SW480 (cell line): ENCODE measurements at regions not wholly inside any gene's neighbourhood (a gene's known extent, or its start where the extent isn't known, plus 50 kb on each side); places are given as distances from the start of the nearest gene placed in this dataset.
A peak's percentile ranks its signal among the peaks of the same experiment; 100 is the strongest.

Experiments used
- DNase-seq: peaks from one replicate; pipeline ENCODE4 v3.0.0-alpha.2; 2016; ENCODE audit warnings: low spot score

DNA sequence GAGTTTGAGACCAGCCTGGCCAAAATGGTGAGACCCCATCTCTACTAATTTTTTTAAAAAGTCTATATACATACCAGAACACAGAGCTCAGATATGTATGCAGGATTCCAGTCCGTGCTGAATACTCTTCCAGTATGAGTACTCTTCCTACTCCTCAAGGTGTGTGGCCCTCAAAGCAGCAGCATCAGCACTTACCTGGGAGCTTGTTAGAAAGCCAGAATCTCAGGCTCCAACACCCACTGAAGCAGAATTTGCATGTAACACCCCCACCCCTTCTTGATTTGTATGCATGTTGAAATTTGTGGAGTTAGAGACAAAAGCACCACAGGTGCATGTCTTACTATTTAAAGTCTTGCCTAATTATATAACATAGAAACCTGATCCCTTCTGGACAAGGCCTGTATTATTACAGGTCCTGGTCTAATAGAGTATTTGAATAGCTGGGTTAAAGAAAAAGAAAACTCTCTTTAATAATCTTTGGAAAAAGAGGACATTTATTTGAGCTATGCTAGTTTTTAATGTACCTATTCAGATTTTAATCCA, 50.3 kb upstream of the NFE2L2 start:
- DNase-seq, result no peak

DNA sequence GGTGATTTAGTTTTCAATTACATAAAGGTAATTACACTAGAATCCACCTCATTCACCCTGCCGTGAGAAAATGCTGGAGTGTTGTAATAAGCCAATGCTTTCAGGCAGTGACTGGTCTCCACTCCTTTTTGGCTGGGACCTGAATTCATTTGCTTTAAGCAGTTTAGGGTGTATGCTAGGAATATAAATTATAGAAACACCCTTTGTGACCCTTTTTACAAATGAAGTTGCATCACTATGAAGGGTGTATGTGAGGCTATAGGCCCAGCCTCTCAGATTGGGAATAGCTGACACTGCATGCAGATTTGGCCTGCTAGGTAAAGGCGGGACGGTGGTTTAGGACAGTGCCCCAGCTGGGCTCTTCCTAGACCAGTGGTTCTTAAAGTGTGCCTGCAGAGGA, 50.8 kb upstream of the NFE2L2 start:
- no peak for DNase-seq

DNA sequence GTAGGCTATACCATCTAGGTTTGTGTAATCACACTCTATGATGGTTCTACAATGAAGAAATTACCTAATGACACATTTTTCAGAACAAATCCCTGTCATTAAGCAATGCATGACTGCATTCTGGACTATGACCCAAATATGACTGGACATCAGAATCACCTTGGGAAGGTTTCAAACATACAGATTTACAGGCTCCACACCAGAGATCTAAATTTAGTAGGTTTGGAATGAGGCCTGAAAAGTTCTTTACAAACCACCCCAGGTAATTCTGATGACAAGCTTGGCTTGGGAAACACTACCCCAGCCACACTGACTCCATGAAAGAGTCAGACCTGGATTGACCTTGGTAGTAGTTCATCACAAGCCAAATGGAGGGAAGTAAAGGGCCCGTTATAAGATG, 52.2 kb upstream of the NFE2L2 start:
- no peak for DNase-seq

- DNase-seq, result no peak
These were observed 52.9 kb upstream of the NFE2L2 start for GRCh38 chr2:177317443-177317842.

GRCh38 chr2:177317857-177318256, 53.3 kb upstream of the NFE2L2 start:
- no peak for DNase-seq

GRCh38 chr2:177318613-177319012, 54.1 kb upstream of the NFE2L2 start:
- DNase-seq, result no peak

DNA sequence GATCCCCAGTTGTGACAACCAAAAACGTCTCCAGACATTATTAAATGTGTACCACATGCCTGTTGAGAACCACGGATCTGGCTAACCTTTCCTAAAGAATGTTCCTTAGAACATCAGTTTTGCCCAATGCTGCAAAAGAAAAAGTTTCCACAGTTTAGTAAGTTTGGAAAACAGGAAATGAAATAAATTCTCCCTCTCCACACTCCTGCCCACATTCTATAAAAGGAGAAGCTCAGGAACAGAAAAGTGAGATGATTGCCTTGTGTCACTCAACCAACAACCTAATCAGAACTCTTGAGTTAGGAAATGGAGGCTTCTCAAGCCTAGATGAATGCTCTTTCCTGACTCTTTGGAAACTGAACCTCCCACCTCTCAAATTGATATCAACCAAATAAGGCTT, 56.1 kb upstream of the NFE2L2 start:
- no peak for DNase-seq

- DNase-seq, result no peak
These were observed 58.3 kb upstream of the NFE2L2 start for GRCh38 chr2:177322801-177323261.

DNA sequence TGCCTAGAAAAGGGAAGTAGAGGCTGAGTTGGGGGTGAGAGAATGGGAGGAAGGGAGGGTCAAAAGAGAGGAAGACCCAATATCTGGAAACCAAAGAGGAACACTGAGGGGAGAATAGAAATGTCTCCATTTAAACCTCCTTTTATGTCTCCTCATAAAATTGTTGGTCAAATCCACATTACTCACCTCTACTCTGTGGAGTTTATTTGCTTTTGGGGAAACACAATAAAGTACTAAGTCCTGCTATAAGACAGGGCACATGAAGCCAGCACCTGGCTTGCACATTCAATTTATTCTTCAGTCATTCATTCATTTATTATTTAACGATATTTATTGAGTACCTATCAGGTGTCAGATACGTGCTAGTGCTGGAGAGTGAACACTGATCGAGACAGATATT, 60.3 kb upstream of the NFE2L2 start:
- DNase-seq, result no peak

GRCh38 chr2:177325554-177325953, 61.0 kb upstream of the NFE2L2 start:
- no peak for DNase-seq

- no peak for DNase-seq
These were observed 61.5 kb upstream of the NFE2L2 start for GRCh38 chr2:177326005-177326404.

DNA sequence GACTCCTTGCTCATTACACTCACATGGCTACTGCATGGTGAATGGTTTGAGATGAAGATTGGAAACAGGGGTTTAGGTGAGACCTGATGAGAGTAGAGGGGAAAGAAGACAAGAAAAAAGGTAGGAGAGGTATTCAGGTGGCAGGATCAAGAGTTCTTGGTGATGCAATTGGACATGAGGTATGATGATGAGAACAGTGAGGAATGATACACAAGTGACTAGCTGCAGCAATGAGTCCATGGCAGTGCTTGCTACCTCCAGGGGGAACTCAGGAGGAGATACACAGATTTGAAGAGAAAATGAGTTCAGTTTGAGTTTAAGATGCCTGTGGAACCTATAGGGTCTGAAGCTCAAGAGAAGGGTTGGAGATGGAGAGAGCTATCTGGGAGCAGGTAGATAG, 62.1 kb upstream of the NFE2L2 start:
- DNase-seq, result no peak

GRCh38 chr2:177327009-177327408, 62.5 kb upstream of the NFE2L2 start:
- no peak for DNase-seq

- no peak for DNase-seq
These were observed 63.5 kb upstream of the NFE2L2 start for GRCh38 chr2:177328056-177328455.

GRCh38 chr2:177329064-177329463, 63.5 kb upstream of the AGPS start:
- DNase-seq, result no peak

GRCh38 chr2:177331466-177331997, 61.0 kb upstream of the AGPS start:
- DNase-seq, result no peak

DNA sequence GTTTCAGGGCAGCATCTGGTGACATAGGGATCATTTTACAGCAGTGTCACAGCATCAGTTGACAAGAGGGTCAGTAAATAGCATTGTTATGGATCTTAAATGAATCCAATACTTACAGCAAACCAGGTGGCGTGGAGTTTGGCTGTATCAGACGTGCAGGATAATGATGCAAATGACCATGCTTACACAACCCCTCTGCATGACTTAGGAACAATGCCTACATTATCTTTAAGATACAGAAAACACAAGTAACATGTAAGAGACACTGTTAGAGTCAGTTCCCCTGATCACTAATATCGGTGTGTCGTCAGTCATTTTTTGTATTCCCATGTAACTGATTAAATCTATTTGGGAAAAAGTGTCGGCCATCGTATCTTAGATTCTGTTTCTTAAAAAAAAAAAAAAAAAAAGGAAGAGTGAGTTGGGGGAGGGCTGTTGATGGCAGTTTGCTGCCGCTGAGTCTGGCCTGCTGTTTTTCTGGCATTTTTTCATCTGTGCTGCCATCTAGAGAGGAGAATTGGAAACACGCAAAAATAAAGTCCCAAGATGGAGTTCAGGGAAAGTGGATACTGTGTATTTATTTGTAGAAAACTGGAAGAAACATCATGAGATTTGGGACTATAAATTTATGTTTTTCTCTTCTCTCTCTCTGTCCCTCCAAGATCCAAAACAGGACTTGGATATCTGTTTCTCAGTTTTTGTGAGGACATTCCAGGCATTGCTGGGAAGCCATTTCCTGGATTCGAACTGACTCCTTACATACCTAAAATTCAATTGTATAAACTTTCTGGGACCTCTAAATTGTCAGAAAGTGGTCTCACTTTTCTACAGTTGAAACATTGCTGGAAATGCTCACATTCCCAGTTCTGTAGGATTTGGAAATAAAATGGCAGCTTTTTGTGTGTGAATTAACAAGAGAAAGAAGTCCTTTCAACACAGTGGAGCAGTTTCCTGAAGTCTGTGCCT, 60.3 kb upstream of the AGPS start:
- DNase-seq, result peak; percentile 63

DNA sequence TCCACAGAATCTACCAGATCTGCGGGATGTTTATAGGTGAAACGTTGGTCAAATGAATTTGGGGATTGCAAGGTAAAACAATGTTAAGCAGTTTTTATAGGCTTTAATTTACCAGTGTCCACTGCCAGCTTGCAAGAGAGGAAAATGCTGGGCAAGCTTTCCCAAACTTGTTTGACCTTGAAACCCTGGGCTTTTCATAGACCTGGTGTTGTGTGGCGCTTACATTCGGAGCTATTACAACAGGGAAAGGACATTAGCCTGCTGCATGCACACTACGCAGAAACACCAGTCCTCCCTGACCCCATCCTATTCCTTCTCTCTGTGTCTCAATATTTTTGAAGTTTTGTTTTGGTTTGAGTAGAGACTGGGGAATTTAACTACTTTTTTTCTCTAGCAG, 59.6 kb upstream of the AGPS start:
- no peak for DNase-seq

- DNase-seq, result peak; percentile 74
These were observed 57.5 kb upstream of the AGPS start for GRCh38 chr2:177334940-177335543.

- DNase-seq, result no peak
These were observed 56.6 kb upstream of the AGPS start for GRCh38 chr2:177335917-177336450.

DNA sequence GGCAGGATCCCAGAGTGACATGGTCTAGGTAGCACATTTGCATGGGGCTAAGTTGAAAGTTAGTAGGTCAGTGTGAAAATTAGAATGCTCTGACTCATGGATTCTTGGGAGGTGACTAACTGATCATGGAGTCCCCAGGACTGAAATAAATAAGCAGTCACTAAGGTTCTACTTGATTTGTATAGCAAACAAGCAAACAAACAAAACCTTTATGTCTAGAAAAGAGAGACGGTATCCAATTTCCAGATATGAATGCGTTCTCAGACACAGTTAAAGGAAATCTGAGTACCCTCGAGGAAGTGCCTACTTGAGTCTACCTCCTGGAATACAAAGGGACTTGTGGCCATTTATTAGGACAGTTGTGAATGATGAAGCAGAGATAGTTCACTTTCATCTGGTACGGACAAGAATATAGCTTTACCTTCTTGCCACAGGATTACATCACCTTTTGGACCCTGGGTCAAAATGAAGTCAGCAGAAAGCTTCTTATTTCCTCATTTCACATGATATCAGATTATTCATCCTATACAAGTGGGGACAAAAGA, 54.3 kb upstream of the AGPS start:
- peak; percentile 90 for DNase-seq

DNA sequence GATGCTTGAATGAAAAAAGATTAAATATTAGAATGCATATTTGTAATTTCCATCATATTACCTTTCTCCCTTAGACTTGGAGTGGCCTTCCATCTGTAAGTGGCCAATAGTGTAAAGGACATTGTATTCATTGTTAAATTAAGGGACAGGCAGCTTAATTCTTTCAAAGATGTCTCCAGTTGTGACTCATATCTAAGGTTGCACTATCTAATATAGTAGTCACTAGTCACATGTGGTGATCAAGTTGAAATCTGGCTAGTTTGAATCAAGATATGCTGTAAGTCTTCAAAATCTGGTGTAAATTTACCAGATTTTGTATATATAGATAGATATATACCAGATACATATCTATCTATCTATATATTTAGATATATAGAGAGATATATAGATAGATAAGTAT, 52.4 kb upstream of the AGPS start:
- DNase-seq, result no peak
